GM12878 (cell line): ENCODE measurements at regions not wholly inside any gene's neighbourhood (a gene's known extent, or its start where the extent isn't known, plus 50 kb on each side); places are given as distances from the start of the nearest gene placed in this dataset.

ENCODE experiments used
- ATAC-seq: fragments of 200-7000 bp; cut with Tn5 transposase; 3 replicates; pipeline ENCODE4 v1.9.1; 2020; ENCODE audit warnings: mild to moderate bottlenecking, moderate library complexity
- BruUV-seq: library from RNA; stranded (reverse); fragments of 400-500 nt; replicated peaks from 2 replicates; lab custom pipeline; 2021; lab: Mats Ljungman, UMichigan
- CTCF ChIA-PET: fragments of 300-600 bp; sonication (Branson Sonifier 250); formaldehyde crosslinking; extraction: SDS; loops from one replicate; lab custom pipeline; 2021; ENCODE audit warnings: inconsistent platforms; lab: Yijun Ruan, JAX
- POLR2A ChIA-PET: fragments of 350-600 bp; formaldehyde crosslinking; extraction: SDS; loops from one replicate; lab custom pipeline; 2021; ENCODE audit warnings: inconsistent platforms; lab: Charles Lee
- RAD21 ChIA-PET: fragments of 300-600 bp; sonication (Branson Sonifier 250); formaldehyde crosslinking; loops from one replicate; lab custom pipeline; 2023; ENCODE audit warnings: antibody characterized with exemption; ENCODE audit not compliant: unreplicated experiment; lab: Charles Lee
- SMC1A ChIA-PET: fragments of 300-600 bp; sonication (Branson Sonifier 250); formaldehyde crosslinking; loops from one replicate; lab custom pipeline; 2023; ENCODE audit not compliant: unreplicated experiment, uncharacterized antibody; lab: Charles Lee
- DNase-seq: peaks from one replicate; pipeline ENCODE4 v3.0.0-alpha.2; 2011; ENCODE audit warnings: low read depth, low spot score
- FAIRE-seq: peaks from 3 replicates; lab custom pipeline; 2011; peaks lifted over from hg19 to GRCh38; lab: Jason Lieb, UNC
- H2AFZ ChIP-seq: 2 replicates; pipeline ENCODE4 v1.6.0; 2011; ENCODE audit warnings: low read depth, low read length, control low read depth; ENCODE audit not compliant: control insufficient read depth
- H3K27ac ChIP-seq: 2 replicates; pipeline ENCODE4 v1.5.1; 2011; ENCODE audit warnings: control low read depth; ENCODE audit not compliant: control insufficient read depth, insufficient read depth
- H3K27me3 ChIP-seq, 2 experiments: replicated peaks in 1 of 2; 2 replicates each; pipeline versions ENCODE4 v1.6.0 to v1.6.1; 2011; ENCODE audit warnings: low read length in 1 of 2; ENCODE audit not compliant: control insufficient read depth in 2 of 2, insufficient read depth in 2 of 2
- H3K36me3 ChIP-seq, 2 experiments: 2 replicates each; pipeline ENCODE4 v1.5.1; 2011; ENCODE audit warnings: low read length in 1 of 2; ENCODE audit not compliant: control insufficient read depth in 2 of 2, insufficient read depth in 2 of 2
- H3K4me1 ChIP-seq: 2 replicates; pipeline ENCODE4 v1.6.1; 2011; ENCODE audit warnings: mild to moderate bottlenecking, low read length, moderate library complexity, mixed read lengths; ENCODE audit not compliant: control insufficient read depth, insufficient read depth
- H3K4me2 ChIP-seq: 2 replicates; pipeline ENCODE4 v1.6.0; 2011; ENCODE audit warnings: control low read depth; ENCODE audit not compliant: control insufficient read depth, insufficient read depth
- H3K4me3 ChIP-seq: fragments of 200-600 bp; sonication (generic); 2 replicates; pipeline ENCODE4 v1.5.1; 2016
- H3K79me2 ChIP-seq: 2 replicates; pipeline ENCODE4 v1.6.0; 2011; ENCODE audit warnings: low read length; ENCODE audit not compliant: control insufficient read depth, insufficient read depth
- H3K9ac ChIP-seq: 2 replicates; pipeline ENCODE4 v1.8.0; 2011; ENCODE audit warnings: low read length, control low read depth, mixed read lengths; ENCODE audit not compliant: control insufficient read depth, insufficient read depth
- H3K9me3 ChIP-seq: replicated peaks from 3 replicates; pipeline ENCODE4 v1.5.1; 2011; ENCODE audit warnings: mild to moderate bottlenecking, low read length; ENCODE audit not compliant: control insufficient read depth, insufficient read depth
- H4K20me1 ChIP-seq: 2 replicates; pipeline ENCODE4 v1.6.0; 2011; ENCODE audit not compliant: control insufficient read depth, insufficient read depth
- ATF7 ChIP-seq: fragments of 450-650 bp; IDR thresholded peaks from 2 replicates; pipeline ENCODE4 v1.6.1; 2016; ENCODE audit warnings: low read depth, mild to moderate bottlenecking
- CTCF ChIP-seq, 3 experiments: IDR thresholded peaks in 2 of 3; conservative IDR thresholded peaks in 1 of 3; 2 replicates each; pipeline ENCODE4 v1.5.1; 2011; ENCODE audit warnings: low read depth in 3 of 3, low read length in 3 of 3, mild to moderate bottlenecking in 3 of 3, control low read depth in 2 of 3, moderate library complexity in 2 of 3, inconsistent platforms in 1 of 3, mixed read lengths in 1 of 3; ENCODE audit not compliant: control insufficient read depth in 2 of 3, insufficient read depth in 1 of 3; ENCODE audit errors: extremely low read depth in 1 of 3
- IRF4 ChIP-seq: IDR thresholded peaks from 2 replicates; pipeline ENCODE4 v1.6.1; 2011; ENCODE audit warnings: low read depth, low read length
- MYC ChIP-seq: IDR thresholded peaks from 2 replicates; pipeline ENCODE4 v1.6.1; 2011; ENCODE audit warnings: mild to moderate bottlenecking, low read length, moderate library complexity, inconsistent platforms; ENCODE audit not compliant: insufficient read depth, insufficient replicate concordance, insufficient read length, severe bottlenecking
- SPI1 ChIP-seq: IDR thresholded peaks from 2 replicates; pipeline ENCODE4 v1.6.1; 2011; ENCODE audit warnings: low read depth, mild to moderate bottlenecking, low read length, moderate library complexity, borderline replicate concordance; ENCODE audit not compliant: insufficient read depth
- ZBED1 ChIP-seq: IDR thresholded peaks from 2 replicates; pipeline ENCODE4 v1.6.1; 2016; ENCODE audit warnings: borderline replicate concordance
- ZNF207 ChIP-seq: fragments of 450-650 bp; IDR thresholded peaks from 2 replicates; pipeline ENCODE4 v1.6.1; 2014; ENCODE audit warnings: antibody characterized with exemption, mild to moderate bottlenecking, borderline replicate concordance
- WGBS: methylation state at CpG from one replicate; pipeline ENCODE4 v1.1.6; 2016; ENCODE audit warnings: low lambda C conversion rate; ENCODE audit not compliant: insufficient replicate concordance, insufficient coverage; ENCODE audit errors: missing lambda C conversion rate; 5-methylcytosine and 5-hydroxymethylcytosine counted together
- in situ Hi-C: fragments of 300-500 bp; cut with MboI; formaldehyde crosslinking; loops from 9 replicates; pipeline ENCODE4 v1.14.3; 2018; ENCODE audit warnings: mixed read lengths
- intact Hi-C: fragments of 100-400 bp; cut with micrococcal nuclease; formaldehyde crosslinking; loops from one replicate; pipeline ENCODE4 v1.14.2; 2022; ENCODE audit not compliant: unreplicated experiment

GRCh38 chr7:52936750-52937149, 98.7 kb upstream of the POM121L12 start:
- DNase-seq (no peak), FAIRE-seq (no peak), ATAC-seq (no peak)
- intact Hi-C loops (no loop called here), in situ Hi-C loops (no loop called here)
- ChIA-PET POLR2A (no interaction called here), RAD21 (no interaction called here), SMC1A (no interaction called here), CTCF (no interaction called here)
- WGBS: 0% methylated on average over 2 of the region's 2 CpGs
- H3K36me3 ChIP-seq: no peaks in the 10 kb centered on the region
- H3K27ac ChIP-seq: no peak overlapping the region
- H3K4me1 ChIP-seq: no peaks in the 10 kb centered on the region
- no peaks in the 10 kb centered on the region for H4K20me1 ChIP-seq
- no peaks in the 10 kb centered on the region for H3K9me3 ChIP-seq
- TF ChIP-seq ZNF207: no peak
- no peak for TF ChIP-seq SPI1
- no peak for TF ChIP-seq IRF4
- TF ChIP-seq CTCF (IDR thresholded peaks at IDR 0.05 in 2 of 3, conservative IDR thresholded peaks at IDR 0.05 in 1 of 3; ENCODE audit: control insufficient read depth in 2 of 3, extremely low read depth in 1 of 3, insufficient read depth in 1 of 3, low read depth in 3 of 3, low read length in 3 of 3): no peak
- no peak for TF ChIP-seq MYC
- no peak for TF ChIP-seq ATF7
- TF ChIP-seq ZBED1: no peak
- no peak overlapping the region for H3K4me2 ChIP-seq
- H3K27me3 ChIP-seq: no peaks in the 10 kb centered on the region
- no peak overlapping the region for H3K9ac ChIP-seq
- BruUV-seq: no TSS peak
- H3K79me2 ChIP-seq: no peaks in the 10 kb centered on the region
- H3K4me3 ChIP-seq: no peak overlapping the region
- H2AFZ ChIP-seq: no peak overlapping the region
